ENCODE measurements at regions not wholly inside any gene's neighbourhood (a gene's known extent, or its start where the extent isn't known, plus 50 kb on each side); places are given as distances from the start of the nearest gene placed in this dataset.
A peak's percentile ranks its signal among the peaks of the same experiment; 100 is the strongest.
"Not testable (repeated sequence)": the region's sequence is repeated elsewhere in the genome, so short reads cannot be mapped to it uniquely, and the experiment has no call there.

- TF ChIP-seq EZH2 (IDR thresholded peaks at IDR 0.05; ENCODE audit: low read length) (no peak), CTCF (optimal IDR thresholded peaks at IDR 0.05 in 1 of 3, IDR thresholded peaks at IDR 0.05 in 1 of 3, conservative IDR thresholded peaks at IDR 0.05 in 1 of 3; ENCODE audit: extremely low read depth in 1 of 3, insufficient read depth in 2 of 3, low read length in 3 of 3) (no peak)
- dilution Hi-C loops (cut with MboI; ENCODE audit: extremely low pct_ligation_motif_present, low sequenced_read_pairs), result no loop called here
- Histone ChIP-seq H3K27ac (ENCODE audit: control insufficient read depth, insufficient read depth, low read length) (no peak overlapping the region), H3K27me3 (ENCODE audit: control insufficient read depth, extremely low read depth, insufficient read depth, low read length) (no peaks in the 10 kb centered on the region), H3K4me2 (ENCODE audit: control insufficient read depth, extremely low read depth, insufficient read depth, low read depth, low read length) (no peak overlapping the region), H3K36me3 (ENCODE audit: control insufficient read depth in 2 of 2, extremely low read depth in 1 of 2, insufficient read depth in 2 of 2, low read length in 2 of 2) (no peaks in the 10 kb centered on the region), H3K9me3 (ENCODE audit: control insufficient read depth, low read depth, low read length) (no peaks in the 10 kb centered on the region), H3K4me3 (ENCODE audit: control insufficient read depth in 2 of 3, extremely low read depth in 1 of 3, insufficient read depth in 2 of 3, low read depth in 1 of 3, low read length in 3 of 3) (no peak overlapping the region), H2AFZ (ENCODE audit: control insufficient read depth, low read length) (no peak overlapping the region), H3K9me1 (ENCODE audit: control insufficient read depth, extremely low read depth, insufficient read depth, low read length) (no peaks in the 10 kb centered on the region), H4K20me1 (ENCODE audit: control insufficient read depth, extremely low read depth, insufficient read depth, low read length) (no peaks in the 10 kb centered on the region), H3K9ac (ENCODE audit: control insufficient read depth, extremely low read depth, insufficient read depth, low read length) (no peak overlapping the region), H3K79me2 (ENCODE audit: control insufficient read depth, insufficient read depth, low read length) (no peaks in the 10 kb centered on the region), H3K4me1 (ENCODE audit: control insufficient read depth, extremely low read depth, insufficient read depth, low read length) (peaks cover 10% of the 10 kb centered on the region)
- no peak for FAIRE-seq
- no peak for DNase-seq (ENCODE audit: low read depth, low spot score)
Observed at GRCh38 chr3:29181149-29181780, 99.6 kb upstream of the RBMS3 start.

- H2AFZ ChIP-seq (ENCODE audit: control insufficient read depth, low read length), result no peak overlapping the region
- peaks cover 16% of the 10 kb centered on the region for H3K4me1 ChIP-seq (ENCODE audit: control insufficient read depth, extremely low read depth, insufficient read depth, low read length)
- H3K36me3 ChIP-seq (ENCODE audit: control insufficient read depth in 2 of 2, extremely low read depth in 1 of 2, insufficient read depth in 2 of 2, low read length in 2 of 2), result no peaks in the 10 kb centered on the region
- H3K27me3 ChIP-seq (ENCODE audit: control insufficient read depth, extremely low read depth, insufficient read depth, low read length), result no peaks in the 10 kb centered on the region
- dilution Hi-C loops (cut with MboI; ENCODE audit: extremely low pct_ligation_motif_present, low sequenced_read_pairs), result no loop called here
- H3K9me3 ChIP-seq (ENCODE audit: control insufficient read depth, low read depth, low read length), result no peaks in the 10 kb centered on the region
- H3K9ac ChIP-seq (ENCODE audit: control insufficient read depth, extremely low read depth, insufficient read depth, low read length), result no peak overlapping the region
- no peak for FAIRE-seq
- no peak overlapping the region for H3K4me3 ChIP-seq (ENCODE audit: control insufficient read depth in 2 of 3, extremely low read depth in 1 of 3, insufficient read depth in 2 of 3, low read depth in 1 of 3, low read length in 3 of 3)
- H4K20me1 ChIP-seq (ENCODE audit: control insufficient read depth, extremely low read depth, insufficient read depth, low read length), result no peaks in the 10 kb centered on the region
- no peak overlapping the region for H3K4me2 ChIP-seq (ENCODE audit: control insufficient read depth, extremely low read depth, insufficient read depth, low read depth, low read length)
- H3K79me2 ChIP-seq (ENCODE audit: control insufficient read depth, insufficient read depth, low read length), result no peaks in the 10 kb centered on the region
- no peak overlapping the region for H3K27ac ChIP-seq (ENCODE audit: control insufficient read depth, insufficient read depth, low read length)
- no peak for DNase-seq (ENCODE audit: low read depth, low spot score)
- no peak for TF ChIP-seq EZH2 (IDR thresholded peaks at IDR 0.05; ENCODE audit: low read length)
- TF ChIP-seq CTCF (optimal IDR thresholded peaks at IDR 0.05 in 1 of 3, IDR thresholded peaks at IDR 0.05 in 1 of 3, conservative IDR thresholded peaks at IDR 0.05 in 1 of 3; ENCODE audit: extremely low read depth in 1 of 3, insufficient read depth in 2 of 3, low read length in 3 of 3), result no peak
- H3K9me1 ChIP-seq (ENCODE audit: control insufficient read depth, extremely low read depth, insufficient read depth, low read length), result no peaks in the 10 kb centered on the region
Observed at GRCh38 chr3:29181872-29182271, 99.0 kb upstream of the RBMS3 start.

GRCh38 chr3:29182828-29183227 is 98.0 kb upstream of the RBMS3 start:
- H3K27me3 ChIP-seq (ENCODE audit: control insufficient read depth, extremely low read depth, insufficient read depth, low read length); dilution Hi-C loops (cut with MboI; ENCODE audit: extremely low pct_ligation_motif_present, low sequenced_read_pairs); DNase-seq (ENCODE audit: low read depth, low spot score); H3K4me3 ChIP-seq (ENCODE audit: control insufficient read depth in 2 of 3, extremely low read depth in 1 of 3, insufficient read depth in 2 of 3, low read depth in 1 of 3, low read length in 3 of 3); H3K27ac ChIP-seq (ENCODE audit: control insufficient read depth, insufficient read depth, low read length); H3K9me3 ChIP-seq (ENCODE audit: control insufficient read depth, low read depth, low read length); H4K20me1 ChIP-seq (ENCODE audit: control insufficient read depth, extremely low read depth, insufficient read depth, low read length); H2AFZ ChIP-seq (ENCODE audit: control insufficient read depth, low read length); H3K9me1 ChIP-seq (ENCODE audit: control insufficient read depth, extremely low read depth, insufficient read depth, low read length); H3K9ac ChIP-seq (ENCODE audit: control insufficient read depth, extremely low read depth, insufficient read depth, low read length); H3K36me3 ChIP-seq (ENCODE audit: control insufficient read depth in 2 of 2, extremely low read depth in 1 of 2, insufficient read depth in 2 of 2, low read length in 2 of 2); H3K4me2 ChIP-seq (ENCODE audit: control insufficient read depth, extremely low read depth, insufficient read depth, low read depth, low read length); H3K79me2 ChIP-seq (ENCODE audit: control insufficient read depth, insufficient read depth, low read length): not testable (repeated sequence)
- peak; percentile 63 for FAIRE-seq
- H3K4me1 ChIP-seq (ENCODE audit: control insufficient read depth, extremely low read depth, insufficient read depth, low read length), result peaks cover 24% of the 10 kb centered on the region

All from keratinocyte (primary cell).